Small intestine (tissue), 7 donors: ENCODE measurements at regions not wholly inside any gene's neighbourhood (a gene's known extent, or its start where the extent isn't known, plus 50 kb on each side); places are given as distances from the start of the nearest gene placed in this dataset.

Source experiments
- DNase-seq, 2 donors: peaks; one replicate each; pipeline versions ENCODE4 v3.0.0 to v3.0.0-alpha.2; 2013
- FAIRE-seq: peaks from 2 replicates; lab custom pipeline; 2012; peaks lifted over from hg19 to GRCh38; lab: Jason Lieb, UNC
- H3K27ac ChIP-seq, 3 donors: one replicate each; pipeline ENCODE4 v1.5.1; 2013; ENCODE audit warnings: low read length in 2 of 3, mild to moderate bottlenecking in 2 of 3, control low read depth in 1 of 3, inconsistent platforms in 1 of 3, low read depth in 1 of 3, moderate library complexity in 1 of 3
- H3K27me3 ChIP-seq, 3 donors: one replicate each; pipeline ENCODE4 v1.6.1; 2013; ENCODE audit warnings: low read length in 3 of 3, inconsistent platforms in 1 of 3; ENCODE audit not compliant: control insufficient read depth in 3 of 3, insufficient read depth in 3 of 3
- H3K36me3 ChIP-seq, 3 donors: one replicate each; pipeline ENCODE4 v1.6.1; 2013; ENCODE audit warnings: low read length in 3 of 3, inconsistent platforms in 1 of 3, low read depth in 1 of 3, mild to moderate bottlenecking in 1 of 3, moderate library complexity in 1 of 3; ENCODE audit not compliant: control insufficient read depth in 3 of 3, insufficient read depth in 2 of 3
- H3K4me1 ChIP-seq, 3 donors: one replicate each; pipeline ENCODE4 v1.6.1; 2013; ENCODE audit warnings: low read length in 2 of 3, inconsistent platforms in 1 of 3, low read depth in 1 of 3, mild to moderate bottlenecking in 1 of 3, moderate library complexity in 1 of 3; ENCODE audit not compliant: control insufficient read depth in 3 of 3, insufficient read depth in 2 of 3
- H3K4me3 ChIP-seq, 3 donors: one replicate each; pipeline ENCODE4 v1.5.1; 2013; ENCODE audit warnings: low read length in 3 of 3, control low read depth in 1 of 3, inconsistent platforms in 1 of 3, low read depth in 1 of 3, mild to moderate bottlenecking in 1 of 3, moderate library complexity in 1 of 3
- H3K9me3 ChIP-seq, 2 donors: one replicate each; pipeline ENCODE4 v1.6.1; 2013; ENCODE audit warnings: low read depth in 1 of 2, low read length in 1 of 2; ENCODE audit not compliant: control insufficient read depth in 2 of 2, insufficient read depth in 1 of 2
- WGBS, 3 donors: extraction: QIAGEN DNeasy Blood & Tissue Kit; methylation state at CpG; one replicate each; pipeline ENCODE4 v1.1.7; 2013; 5-methylcytosine and 5-hydroxymethylcytosine counted together
- donor health status: healthy with polysubstance abuse.
- donor health status: control.
- donor health status: control.
- donor health status: Bipolar disorder and iron deficiency.
- donor health status: healthy.

GRCh38 chr9:105026451-105026850 lies 98.5 kb upstream of the ABCA1 start:
- H3K4me3 ChIP-seq = no peak overlapping the region
- no peaks in the 10 kb centered on the region for H3K4me1 ChIP-seq
- H3K9me3 ChIP-seq = no peaks in the 10 kb centered on the region
- no peak overlapping the region for H3K27ac ChIP-seq
- H3K27me3 ChIP-seq = no peaks in the 10 kb centered on the region
- no peaks in the 10 kb centered on the region for H3K36me3 ChIP-seq
- 51 to 65% (median 52%) methylated on average over 1 of the region's 1 CpG for WGBS, 3 donors
- no peak for FAIRE-seq
- DNase-seq = no peak

- Histone ChIP-seq H3K36me3 (no peaks in the 10 kb centered on the region), H3K9me3 (no peaks in the 10 kb centered on the region), H3K4me1 (no peaks in the 10 kb centered on the region), H3K27me3 (no peaks in the 10 kb centered on the region), H3K27ac (no peak overlapping the region), H3K4me3 (no peak overlapping the region)
- DNase-seq (no peak), FAIRE-seq (no peak)
- WGBS, 3 donors = 78 to 82% (median 81%) methylated on average over 2 of the region's 2 CpGs
These were observed 99.1 kb upstream of the ABCA1 start for GRCh38 chr9:105027084-105027483.

- Histone ChIP-seq H3K9me3 (no peaks in the 10 kb centered on the region), H3K36me3 (no peaks in the 10 kb centered on the region), H3K4me1 (no peaks in the 10 kb centered on the region), H3K27ac (no peak overlapping the region), H3K27me3 (no peaks in the 10 kb centered on the region), H3K4me3 (no peak overlapping the region)
- WGBS, 3 donors = 88 to 97% (median 89%) methylated on average over 3 of the region's 3 CpGs
- DNase-seq (no peak), FAIRE-seq (no peak)
These were observed 102.3 kb upstream of the ABCA1 start for GRCh38 chr9:105030285-105030684.

GRCh38 chr9:105037139-105037538 lies 109.2 kb upstream of the ABCA1 start:
- no peaks in the 10 kb centered on the region for H3K9me3 ChIP-seq
- WGBS, 3 donors = 79 to 87% (median 81%) methylated on average over 1 of the region's 1 CpG

GRCh38 chr9:105038051-105038450 lies 110.1 kb upstream of the ABCA1 start:
- WGBS, 3 donors = 38 to 69% (median 58%) methylated on average over 3 of the region's 3 CpGs
- H3K4me1 ChIP-seq = no peaks in the 10 kb centered on the region
- H3K4me3 ChIP-seq = no peak overlapping the region
- H3K27me3 ChIP-seq = no peaks in the 10 kb centered on the region
- no peak overlapping the region for H3K27ac ChIP-seq
- H3K9me3 ChIP-seq = no peaks in the 10 kb centered on the region
- DNase-seq = no peak
- no peaks in the 10 kb centered on the region for H3K36me3 ChIP-seq
- FAIRE-seq = no peak

More at GRCh38 chr9:105037139-105037538, 109.2 kb upstream of the ABCA1 start:
- no peaks in the 10 kb centered on the region for H3K36me3 ChIP-seq
- no peak overlapping the region for H3K27ac ChIP-seq
- no peaks in the 10 kb centered on the region for H3K4me1 ChIP-seq
- H3K27me3 ChIP-seq = no peaks in the 10 kb centered on the region
- H3K4me3 ChIP-seq = no peak overlapping the region
- DNase-seq (no peak), FAIRE-seq (no peak)

- H3K27ac ChIP-seq = no peak overlapping the region
- no peak overlapping the region for H3K4me3 ChIP-seq
- no peaks in the 10 kb centered on the region for H3K4me1 ChIP-seq
- no peaks in the 10 kb centered on the region for H3K36me3 ChIP-seq
- no peak for FAIRE-seq
- no peak for DNase-seq
- H3K27me3 ChIP-seq = no peaks in the 10 kb centered on the region
- no peaks in the 10 kb centered on the region for H3K9me3 ChIP-seq
- 26 to 60% (median 41%) methylated on average over 3 of the region's 3 CpGs for WGBS, 3 donors
These were observed 111.3 kb upstream of the ABCA1 start for GRCh38 chr9:105039175-105039799.

- Histone ChIP-seq H3K27ac (no peak overlapping the region), H3K36me3 (no peaks in the 10 kb centered on the region), H3K4me3 (no peak overlapping the region), H3K4me1 (peaks cover 0 to 11% (median 0%) of the 10 kb centered on the region in 3 donors), H3K27me3 (no peaks in the 10 kb centered on the region), H3K9me3 (no peaks in the 10 kb centered on the region)
- no peak for DNase-seq
- FAIRE-seq = no peak
- 65 to 75% (median 66%) methylated on average over 3 of the region's 3 CpGs for WGBS, 3 donors
These were observed 115.5 kb upstream of the ABCA1 start for GRCh38 chr9:105043370-105043936.

GRCh38 chr9:105044518-105044917 lies 116.6 kb upstream of the ABCA1 start:
- H3K36me3 ChIP-seq = no peaks in the 10 kb centered on the region
- no peak overlapping the region for H3K4me3 ChIP-seq
- no peak overlapping the region for H3K27ac ChIP-seq
- WGBS, 3 donors = 71 to 74% (median 73%) methylated on average over 2 of the region's 2 CpGs
- H3K4me1 ChIP-seq = peaks cover 0 to 11% (median 0%) of the 10 kb centered on the region in 3 donors
- FAIRE-seq = no peak
- H3K27me3 ChIP-seq = no peaks in the 10 kb centered on the region
- no peak for DNase-seq
- no peaks in the 10 kb centered on the region for H3K9me3 ChIP-seq
